HCT116 (cell line): ENCODE measurements at regions not wholly inside any gene's neighbourhood (a gene's known extent, or its start where the extent isn't known, plus 50 kb on each side); places are given as distances from the start of the nearest gene placed in this dataset.

ENCODE experiments used
- ATAC-seq: fragments of 200-7000 bp; cut with Tn5 transposase; 2 replicates; pipeline ENCODE4 v1.9.1; 2020; ENCODE audit warnings: mild to moderate bottlenecking, moderate library complexity
- BruUV-seq: library from RNA; stranded (reverse); fragments of 400-500 nt; replicated peaks from 2 replicates; lab custom pipeline; 2021; lab: Mats Ljungman, UMichigan
- CTCF ChIA-PET: fragments of 300-600 bp; sonication (Branson Sonifier 250); formaldehyde crosslinking; loops from one replicate; lab custom pipeline; 2021; ENCODE audit warnings: antibody characterized with exemption; lab: Charles Lee
- POLR2A ChIA-PET: fragments of 300-600, 350-600 bp; sonication (Branson Sonifier 250); formaldehyde crosslinking; loops from one replicate; lab custom pipeline; 2021; ENCODE audit warnings: antibody characterized with exemption; lab: Charles Lee
- RAD21 ChIA-PET, 2 experiments: fragments of 300-600 bp; sonication (Branson Sonifier 250); formaldehyde crosslinking; loops; one replicate each; lab custom pipeline; 2023; ENCODE audit warnings: low total read pairs in 2 of 2; ENCODE audit not compliant: uncharacterized antibody in 2 of 2, unreplicated experiment in 2 of 2, low non-redundant PET in 1 of 2; lab: Charles Lee
- DNase-seq: peaks from one replicate; pipeline ENCODE4 v3.0.0-alpha.2; 2010; ENCODE audit warnings: low read depth, low spot score
- H2AFZ ChIP-seq: fragments of 200-600 bp; shearing (Covaris generic), sonication (generic); 2 replicates; pipeline ENCODE4 v1.6.1; 2017; ENCODE audit warnings: low read depth, mixed run types, mixed read lengths, antibody characterized with exemption, low read length; ENCODE audit not compliant: poor library complexity, severe bottlenecking
- H3K27ac ChIP-seq: 2 replicates; pipeline ENCODE4 v1.5.1; 2012; ENCODE audit warnings: low read depth, low read length
- H3K27me3 ChIP-seq: fragments of 200-600 bp; sonication (generic); 2 replicates; pipeline ENCODE4 v1.6.1; 2016; ENCODE audit warnings: mixed run types, low read length, mixed read lengths; ENCODE audit not compliant: insufficient read depth
- H3K36me3 ChIP-seq, 2 experiments: fragments of 200-500 bp in 1 of 2; fragments of 200-600 bp in 1 of 2; sonication (Bioruptor generic) in 1 of 2; sonication (generic) in 1 of 2; 2 replicates each; pipeline versions ENCODE4 v1.5.1 to v1.6.1; 2014 to 2016; ENCODE audit warnings: low read length in 2 of 2, inconsistent platforms in 1 of 2, mixed read lengths in 1 of 2, mixed run types in 1 of 2; ENCODE audit not compliant: insufficient read depth in 2 of 2, control insufficient read depth in 1 of 2
- H3K4me1 ChIP-seq, 2 experiments: fragments of 200-600 bp in 1 of 2; sonication (generic) in 1 of 2; 2 replicates each; pipeline versions ENCODE4 v1.5.1 to v1.6.1; 2012 to 2017; ENCODE audit warnings: low read length in 2 of 2, inconsistent platforms in 1 of 2, mild to moderate bottlenecking in 1 of 2, mixed read lengths in 1 of 2, mixed run types in 1 of 2, moderate library complexity in 1 of 2; ENCODE audit not compliant: insufficient read depth in 2 of 2, control insufficient read depth in 1 of 2
- H3K4me2 ChIP-seq: fragments of 200-600 bp; sonication (generic); 2 replicates; pipeline ENCODE4 v1.6.1; 2017; ENCODE audit warnings: mixed run types, low read length, mixed read lengths
- H3K4me3 ChIP-seq, 2 experiments: fragments of 200-600 bp in 1 of 2; sonication (generic) in 1 of 2; replicated peaks in 1 of 2; 2 replicates each; pipeline ENCODE4 v1.5.1; 2011 to 2016; ENCODE audit warnings: low read length in 2 of 2, control low read depth in 1 of 2, low read depth in 1 of 2, mild to moderate bottlenecking in 1 of 2, mixed read lengths in 1 of 2, mixed run types in 1 of 2
- H3K79me2 ChIP-seq: fragments of 200-600 bp; sonication (generic); 2 replicates; pipeline ENCODE4 v1.6.1; 2017; ENCODE audit warnings: mild to moderate bottlenecking, mixed run types, low read length, moderate library complexity, mixed read lengths; ENCODE audit not compliant: insufficient read depth
- H3K9ac ChIP-seq: fragments of 200-600 bp; sonication (generic); 2 replicates; pipeline ENCODE4 v1.6.1; 2016; ENCODE audit warnings: low read length, mixed read lengths
- H3K9me2 ChIP-seq: fragments of 200-600 bp; sonication (generic), shearing (Covaris generic); 2 replicates; pipeline ENCODE4 v1.6.1; 2017; ENCODE audit warnings: mixed run types, mild to moderate bottlenecking, moderate library complexity; ENCODE audit not compliant: insufficient read depth
- H3K9me3 ChIP-seq, 2 experiments: fragments of 200-500 bp in 1 of 2; fragments of 200-600 bp in 1 of 2; sonication (Bioruptor generic) in 1 of 2; sonication (generic) in 1 of 2; 2 replicates each; pipeline ENCODE4 v1.6.1; 2014 to 2017; ENCODE audit warnings: low read length in 2 of 2, mixed read lengths in 2 of 2, inconsistent platforms in 1 of 2, low read depth in 1 of 2, mild to moderate bottlenecking in 1 of 2, mixed run types in 1 of 2, moderate library complexity in 1 of 2; ENCODE audit not compliant: control insufficient read depth in 1 of 2, insufficient read depth in 1 of 2
- H4K20me1 ChIP-seq: fragments of 200-600 bp; sonication (generic), shearing (Covaris generic); 2 replicates; pipeline ENCODE4 v1.6.1; 2017; ENCODE audit warnings: mixed run types, mild to moderate bottlenecking, moderate library complexity; ENCODE audit not compliant: insufficient read depth
- CBX3 ChIP-seq: IDR thresholded peaks from 2 replicates; pipeline ENCODE4 v1.6.1; 2012; ENCODE audit warnings: low read depth
- CEBPB ChIP-seq: IDR thresholded peaks from 2 replicates; pipeline ENCODE4 v1.6.1; 2012; ENCODE audit warnings: low read depth
- EGR1 ChIP-seq: IDR thresholded peaks from 2 replicates; pipeline ENCODE4 v1.6.1; 2012; ENCODE audit warnings: low read depth
- ELF1 ChIP-seq: IDR thresholded peaks from 2 replicates; pipeline ENCODE4 v1.6.1; 2012; ENCODE audit warnings: low read depth, borderline replicate concordance
- EZH2phosphoT487 ChIP-seq: fragments of 200-600 bp; IDR thresholded peaks from 2 replicates; pipeline ENCODE4 v1.6.1; 2018; ENCODE audit warnings: antibody characterized with exemption, borderline replicate concordance
- FOSL1 ChIP-seq: IDR thresholded peaks from 2 replicates; pipeline ENCODE4 v1.6.1; 2012; ENCODE audit warnings: low read depth
- POLR2A ChIP-seq: IDR thresholded peaks from 2 replicates; pipeline ENCODE4 v1.7.0; 2011; ENCODE audit warnings: borderline replicate concordance; ENCODE audit not compliant: insufficient read depth, insufficient read length; ENCODE audit errors: extremely low read depth
- RAD21 ChIP-seq: IDR thresholded peaks from 2 replicates; pipeline ENCODE4 v1.6.1; 2012; ENCODE audit warnings: low read depth, mild to moderate bottlenecking
- SIN3A ChIP-seq: IDR thresholded peaks from 2 replicates; pipeline ENCODE4 v1.6.1; 2012; ENCODE audit warnings: low read depth
- SRF ChIP-seq: IDR thresholded peaks from 2 replicates; pipeline ENCODE4 v1.6.1; 2012; ENCODE audit warnings: low read depth
- TCF7L2 ChIP-seq: IDR thresholded peaks from 2 replicates; pipeline ENCODE4 v1.7.0; 2011; ENCODE audit warnings: borderline replicate concordance, inconsistent platforms; ENCODE audit not compliant: insufficient read depth, insufficient read length; ENCODE audit errors: extremely low read depth
- YY1 ChIP-seq: IDR thresholded peaks from 2 replicates; pipeline ENCODE4 v1.6.1; 2011; ENCODE audit warnings: low read length, low read depth, moderate library complexity, mild to moderate bottlenecking; ENCODE audit not compliant: insufficient replicate concordance; ENCODE audit errors: extremely low read depth
- ZFX ChIP-seq: fragments of 450-650 bp; IDR thresholded peaks from 2 replicates; pipeline ENCODE4 v1.6.1; 2017
- ZNF274 ChIP-seq: fragments of 200-500 bp; sonication (Bioruptor generic); IDR thresholded peaks from 2 replicates; pipeline ENCODE4 v1.6.1; 2014; ENCODE audit warnings: mild to moderate bottlenecking, low read depth, low read length, inconsistent platforms
- intact Hi-C: fragments of 100-400 bp; cut with micrococcal nuclease; formaldehyde crosslinking; loops from 2 replicates; pipeline ENCODE4 v1.10.0; 2022
- TF ChIP-seq, protein P1 (sequence below): IDR thresholded peaks from 2 replicates; pipeline ENCODE4 v1.6.1; 2012
- TF ChIP-seq, protein P2 (sequence below), 3 experiments: fragments of 200-600 bp in 1 of 3; sonication (generic) in 1 of 3; IDR thresholded peaks in 2 of 3; conservative IDR thresholded peaks in 1 of 3; 2 replicates each; pipeline ENCODE4 v1.5.1; 2012 to 2017; ENCODE audit warnings: low read depth in 2 of 3, low read length in 2 of 3, antibody characterized with exemption in 1 of 3, borderline replicate concordance in 1 of 3, control low read depth in 1 of 3, mild to moderate bottlenecking in 1 of 3, mixed read lengths in 1 of 3, mixed run types in 1 of 3, moderate library complexity in 1 of 3; ENCODE audit not compliant: insufficient read depth in 1 of 3
- TF ChIP-seq, protein P3 (sequence below): IDR thresholded peaks from 2 replicates; pipeline ENCODE4 v1.6.1; 2011; ENCODE audit warnings: mild to moderate bottlenecking, low read length, moderate library complexity; ENCODE audit not compliant: insufficient replicate concordance; ENCODE audit errors: extremely low read depth

GRCh38 chr10:61052469-61053205 lies 108.7 kb upstream of the RHOBTB1 start:
- CTCF ChIA-PET: interaction anchor here (1.6 kb wide), 1 partner anchor 27 kb away, joined by 4 read pairs; no protein-coding TSS in a partner anchor
- H3K27ac ChIP-seq: no peak overlapping the region
- DNase-seq (no peak), ATAC-seq (no peak)
- intact Hi-C loops: no loop called here
- no peak overlapping the region for H3K4me2 ChIP-seq
- no TSS peak for BruUV-seq
- H3K4me1 ChIP-seq: no peaks in the 10 kb centered on the region
- no peak overlapping the region for H3K9ac ChIP-seq
- H3K36me3 ChIP-seq: no peaks in the 10 kb centered on the region
- POLR2A ChIA-PET: no interaction called here
- H3K9me3 ChIP-seq: no peaks in the 10 kb centered on the region
- no peak overlapping the region for H2AFZ ChIP-seq
- H3K4me3 ChIP-seq: no peak overlapping the region
- no peaks in the 10 kb centered on the region for H4K20me1 ChIP-seq
- no peaks in the 10 kb centered on the region for H3K27me3 ChIP-seq
- TF ChIP-seq CEBPB: no peak
- TF ChIP-seq, protein P1, sequence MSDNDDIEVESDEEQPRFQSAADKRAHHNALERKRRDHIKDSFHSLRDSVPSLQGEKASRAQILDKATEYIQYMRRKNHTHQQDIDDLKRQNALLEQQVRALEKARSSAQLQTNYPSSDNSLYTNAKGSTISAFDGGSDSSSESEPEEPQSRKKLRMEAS: no peak
- no peak for TF ChIP-seq FOSL1
- no peak for TF ChIP-seq SRF
- TF ChIP-seq CBX3: no peak
- TF ChIP-seq YY1: no peak
- no peak for TF ChIP-seq EGR1
- no peak for TF ChIP-seq TCF7L2
- no peak for TF ChIP-seq EZH2phosphoT487
- TF ChIP-seq, all 23 proteins: peak for 0
- H3K79me2 ChIP-seq: no peaks in the 10 kb centered on the region
- H3K9me2 ChIP-seq: no peaks in the 10 kb centered on the region
- RAD21 ChIA-PET: no interaction called here

DNA sequence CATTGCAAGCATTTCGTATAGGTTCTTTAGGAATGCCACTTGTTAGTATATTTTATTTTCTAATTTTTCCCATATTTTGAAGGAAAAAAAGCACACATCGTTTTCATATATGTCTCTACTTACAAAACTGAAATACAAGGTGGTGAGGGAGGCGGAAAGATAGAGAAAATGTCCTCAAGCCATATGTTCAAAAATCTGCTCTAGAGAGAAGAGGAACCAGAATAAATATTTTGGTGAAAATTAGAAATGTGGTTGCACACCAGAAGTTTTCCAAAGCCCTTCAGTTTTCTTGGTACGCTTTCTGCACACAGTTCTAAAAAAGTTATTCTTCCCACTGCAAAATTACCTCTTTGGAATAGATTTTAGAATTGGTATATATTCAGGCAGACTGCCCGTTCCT lies 107.4 kb upstream of the RHOBTB1 start:
- Histone ChIP-seq H3K9me2 (no peaks in the 10 kb centered on the region), H3K4me2 (no peak overlapping the region), H3K4me1 (no peaks in the 10 kb centered on the region), H3K36me3 (no peaks in the 10 kb centered on the region), H2AFZ (no peak overlapping the region), H3K4me3 (no peak overlapping the region), H3K79me2 (no peaks in the 10 kb centered on the region), H3K27ac (no peak overlapping the region), H3K27me3 (no peaks in the 10 kb centered on the region), H3K9me3 (no peaks in the 10 kb centered on the region), H4K20me1 (no peaks in the 10 kb centered on the region), H3K9ac (no peak overlapping the region)
- DNase-seq (no peak), ATAC-seq (no peak)
- ChIA-PET CTCF (no interaction called here), RAD21 (no interaction called here), POLR2A (no interaction called here)
- BruUV-seq: no TSS peak
- intact Hi-C loops: no loop called here
- no peak for TF ChIP-seq CBX3
- no peak for TF ChIP-seq YY1
- TF ChIP-seq POLR2A: no peak
- no peak for TF ChIP-seq ZNF274
- no peak for TF ChIP-seq FOSL1
- no peak for TF ChIP-seq ELF1
- TF ChIP-seq, protein P2, sequence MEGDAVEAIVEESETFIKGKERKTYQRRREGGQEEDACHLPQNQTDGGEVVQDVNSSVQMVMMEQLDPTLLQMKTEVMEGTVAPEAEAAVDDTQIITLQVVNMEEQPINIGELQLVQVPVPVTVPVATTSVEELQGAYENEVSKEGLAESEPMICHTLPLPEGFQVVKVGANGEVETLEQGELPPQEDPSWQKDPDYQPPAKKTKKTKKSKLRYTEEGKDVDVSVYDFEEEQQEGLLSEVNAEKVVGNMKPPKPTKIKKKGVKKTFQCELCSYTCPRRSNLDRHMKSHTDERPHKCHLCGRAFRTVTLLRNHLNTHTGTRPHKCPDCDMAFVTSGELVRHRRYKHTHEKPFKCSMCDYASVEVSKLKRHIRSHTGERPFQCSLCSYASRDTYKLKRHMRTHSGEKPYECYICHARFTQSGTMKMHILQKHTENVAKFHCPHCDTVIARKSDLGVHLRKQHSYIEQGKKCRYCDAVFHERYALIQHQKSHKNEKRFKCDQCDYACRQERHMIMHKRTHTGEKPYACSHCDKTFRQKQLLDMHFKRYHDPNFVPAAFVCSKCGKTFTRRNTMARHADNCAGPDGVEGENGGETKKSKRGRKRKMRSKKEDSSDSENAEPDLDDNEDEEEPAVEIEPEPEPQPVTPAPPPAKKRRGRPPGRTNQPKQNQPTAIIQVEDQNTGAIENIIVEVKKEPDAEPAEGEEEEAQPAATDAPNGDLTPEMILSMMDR (IDR thresholded peaks at IDR 0.05 in 2 of 3, conservative IDR thresholded peaks at IDR 0.05 in 1 of 3; ENCODE audit: borderline replicate concordance in 1 of 3, insufficient read depth in 1 of 3, low read depth in 2 of 3, low read length in 2 of 3): no peak
- TF ChIP-seq, protein P3, sequence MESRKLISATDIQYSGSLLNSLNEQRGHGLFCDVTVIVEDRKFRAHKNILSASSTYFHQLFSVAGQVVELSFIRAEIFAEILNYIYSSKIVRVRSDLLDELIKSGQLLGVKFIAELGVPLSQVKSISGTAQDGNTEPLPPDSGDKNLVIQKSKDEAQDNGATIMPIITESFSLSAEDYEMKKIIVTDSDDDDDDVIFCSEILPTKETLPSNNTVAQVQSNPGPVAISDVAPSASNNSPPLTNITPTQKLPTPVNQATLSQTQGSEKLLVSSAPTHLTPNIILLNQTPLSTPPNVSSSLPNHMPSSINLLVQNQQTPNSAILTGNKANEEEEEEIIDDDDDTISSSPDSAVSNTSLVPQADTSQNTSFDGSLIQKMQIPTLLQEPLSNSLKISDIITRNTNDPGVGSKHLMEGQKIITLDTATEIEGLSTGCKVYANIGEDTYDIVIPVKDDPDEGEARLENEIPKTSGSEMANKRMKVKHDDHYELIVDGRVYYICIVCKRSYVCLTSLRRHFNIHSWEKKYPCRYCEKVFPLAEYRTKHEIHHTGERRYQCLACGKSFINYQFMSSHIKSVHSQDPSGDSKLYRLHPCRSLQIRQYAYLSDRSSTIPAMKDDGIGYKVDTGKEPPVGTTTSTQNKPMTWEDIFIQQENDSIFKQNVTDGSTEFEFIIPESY: no peak
- no peak for TF ChIP-seq RAD21
- no peak for TF ChIP-seq SIN3A
- TF ChIP-seq ZFX: no peak
